ENCODE measurements at regions not wholly inside any gene's neighbourhood (a gene's known extent, or its start where the extent isn't known, plus 50 kb on each side); places are given as distances from the start of the nearest gene placed in this dataset.

DNA sequence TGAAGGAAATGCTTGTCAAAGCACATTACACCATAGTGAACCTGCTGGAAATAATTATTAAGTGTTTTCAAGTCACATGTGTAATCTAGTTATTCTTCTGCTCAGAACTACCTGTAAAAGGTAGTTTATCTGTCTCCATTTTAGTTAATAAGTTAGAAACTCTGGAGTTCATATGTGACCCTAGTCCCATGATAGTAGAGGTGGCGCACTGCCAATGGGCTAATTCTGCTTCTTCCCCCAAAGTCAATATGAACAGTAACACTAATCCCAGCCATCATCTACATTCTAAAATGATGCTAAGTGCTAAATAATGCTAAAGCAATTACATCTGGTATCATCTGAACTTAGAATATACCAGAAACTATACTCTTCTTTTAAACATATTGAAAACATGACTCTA lies 361.0 kb upstream of the NECTIN3 start:
- H3K27ac ChIP-seq (replicated peaks) = no peak overlapping the region
- H3K4me3 ChIP-seq (replicated peaks; ENCODE audit: insufficient read depth, low read length) = no peak overlapping the region
- TF ChIP-seq, protein P1, sequence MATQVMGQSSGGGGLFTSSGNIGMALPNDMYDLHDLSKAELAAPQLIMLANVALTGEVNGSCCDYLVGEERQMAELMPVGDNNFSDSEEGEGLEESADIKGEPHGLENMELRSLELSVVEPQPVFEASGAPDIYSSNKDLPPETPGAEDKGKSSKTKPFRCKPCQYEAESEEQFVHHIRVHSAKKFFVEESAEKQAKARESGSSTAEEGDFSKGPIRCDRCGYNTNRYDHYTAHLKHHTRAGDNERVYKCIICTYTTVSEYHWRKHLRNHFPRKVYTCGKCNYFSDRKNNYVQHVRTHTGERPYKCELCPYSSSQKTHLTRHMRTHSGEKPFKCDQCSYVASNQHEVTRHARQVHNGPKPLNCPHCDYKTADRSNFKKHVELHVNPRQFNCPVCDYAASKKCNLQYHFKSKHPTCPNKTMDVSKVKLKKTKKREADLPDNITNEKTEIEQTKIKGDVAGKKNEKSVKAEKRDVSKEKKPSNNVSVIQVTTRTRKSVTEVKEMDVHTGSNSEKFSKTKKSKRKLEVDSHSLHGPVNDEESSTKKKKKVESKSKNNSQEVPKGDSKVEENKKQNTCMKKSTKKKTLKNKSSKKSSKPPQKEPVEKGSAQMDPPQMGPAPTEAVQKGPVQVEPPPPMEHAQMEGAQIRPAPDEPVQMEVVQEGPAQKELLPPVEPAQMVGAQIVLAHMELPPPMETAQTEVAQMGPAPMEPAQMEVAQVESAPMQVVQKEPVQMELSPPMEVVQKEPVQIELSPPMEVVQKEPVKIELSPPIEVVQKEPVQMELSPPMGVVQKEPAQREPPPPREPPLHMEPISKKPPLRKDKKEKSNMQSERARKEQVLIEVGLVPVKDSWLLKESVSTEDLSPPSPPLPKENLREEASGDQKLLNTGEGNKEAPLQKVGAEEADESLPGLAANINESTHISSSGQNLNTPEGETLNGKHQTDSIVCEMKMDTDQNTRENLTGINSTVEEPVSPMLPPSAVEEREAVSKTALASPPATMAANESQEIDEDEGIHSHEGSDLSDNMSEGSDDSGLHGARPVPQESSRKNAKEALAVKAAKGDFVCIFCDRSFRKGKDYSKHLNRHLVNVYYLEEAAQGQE (IDR thresholded peaks at IDR 0.05; ENCODE audit: insufficient replicate concordance, low read depth) = no peak
- TF ChIP-seq POLR2AphosphoS5 (IDR thresholded peaks at IDR 0.05; ENCODE audit: low read depth) (no peak), SPI1 (IDR thresholded peaks at IDR 0.05; ENCODE audit: borderline replicate concordance, low read depth) (no peak), GABPA (IDR thresholded peaks at IDR 0.05; ENCODE audit: low read depth) (no peak)
- TF ChIP-seq, protein P2, sequence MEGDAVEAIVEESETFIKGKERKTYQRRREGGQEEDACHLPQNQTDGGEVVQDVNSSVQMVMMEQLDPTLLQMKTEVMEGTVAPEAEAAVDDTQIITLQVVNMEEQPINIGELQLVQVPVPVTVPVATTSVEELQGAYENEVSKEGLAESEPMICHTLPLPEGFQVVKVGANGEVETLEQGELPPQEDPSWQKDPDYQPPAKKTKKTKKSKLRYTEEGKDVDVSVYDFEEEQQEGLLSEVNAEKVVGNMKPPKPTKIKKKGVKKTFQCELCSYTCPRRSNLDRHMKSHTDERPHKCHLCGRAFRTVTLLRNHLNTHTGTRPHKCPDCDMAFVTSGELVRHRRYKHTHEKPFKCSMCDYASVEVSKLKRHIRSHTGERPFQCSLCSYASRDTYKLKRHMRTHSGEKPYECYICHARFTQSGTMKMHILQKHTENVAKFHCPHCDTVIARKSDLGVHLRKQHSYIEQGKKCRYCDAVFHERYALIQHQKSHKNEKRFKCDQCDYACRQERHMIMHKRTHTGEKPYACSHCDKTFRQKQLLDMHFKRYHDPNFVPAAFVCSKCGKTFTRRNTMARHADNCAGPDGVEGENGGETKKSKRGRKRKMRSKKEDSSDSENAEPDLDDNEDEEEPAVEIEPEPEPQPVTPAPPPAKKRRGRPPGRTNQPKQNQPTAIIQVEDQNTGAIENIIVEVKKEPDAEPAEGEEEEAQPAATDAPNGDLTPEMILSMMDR (IDR thresholded peaks at IDR 0.05; ENCODE audit: insufficient read depth, low read length) = no peak
- H3K27me3 ChIP-seq (ENCODE audit: insufficient read depth, poor library complexity, severe bottlenecking) = no peaks in the 10 kb centered on the region
- no peak for DNase-seq (ENCODE audit: low read depth in 1 of 2, low spot score in 1 of 2)

- H3K27ac ChIP-seq (replicated peaks) = no peak overlapping the region
- DNase-seq (ENCODE audit: low read depth in 1 of 2, low spot score in 1 of 2) = no peak
- H3K27me3 ChIP-seq (ENCODE audit: insufficient read depth, poor library complexity, severe bottlenecking) = no peaks in the 10 kb centered on the region
- TF ChIP-seq, protein P1 (IDR thresholded peaks at IDR 0.05; ENCODE audit: insufficient replicate concordance, low read depth) = no peak
- no peak for TF ChIP-seq SPI1 (IDR thresholded peaks at IDR 0.05; ENCODE audit: borderline replicate concordance, low read depth)
- no peak for TF ChIP-seq POLR2AphosphoS5 (IDR thresholded peaks at IDR 0.05; ENCODE audit: low read depth)
- TF ChIP-seq, protein P2 (IDR thresholded peaks at IDR 0.05; ENCODE audit: insufficient read depth, low read length) = no peak
- TF ChIP-seq GABPA (IDR thresholded peaks at IDR 0.05; ENCODE audit: low read depth) = no peak
- no peak overlapping the region for H3K4me3 ChIP-seq (replicated peaks; ENCODE audit: insufficient read depth, low read length)
Measured at GRCh38 chr3:110711130-110711832, 360.3 kb upstream of the NECTIN3 start.

- DNase-seq (ENCODE audit: low read depth in 1 of 2, low spot score in 1 of 2) = no peak
- TF ChIP-seq SPI1 (IDR thresholded peaks at IDR 0.05; ENCODE audit: borderline replicate concordance, low read depth) = no peak
- TF ChIP-seq POLR2AphosphoS5 (IDR thresholded peaks at IDR 0.05; ENCODE audit: low read depth) = no peak
- TF ChIP-seq, protein P2 (IDR thresholded peaks at IDR 0.05; ENCODE audit: insufficient read depth, low read length) = no peak
- TF ChIP-seq, protein P1 (IDR thresholded peaks at IDR 0.05; ENCODE audit: insufficient replicate concordance, low read depth) = no peak
- no peak for TF ChIP-seq GABPA (IDR thresholded peaks at IDR 0.05; ENCODE audit: low read depth)
- Histone ChIP-seq H3K27ac (replicated peaks) (no peak overlapping the region), H3K27me3 (ENCODE audit: insufficient read depth, poor library complexity, severe bottlenecking) (no peaks in the 10 kb centered on the region), H3K4me3 (replicated peaks; ENCODE audit: insufficient read depth, low read length) (no peak overlapping the region)
Measured at GRCh38 chr3:110711851-110712516, 359.6 kb upstream of the NECTIN3 start.
